HG02763 (cell line): ENCODE measurements at regions not wholly inside any gene's neighbourhood (a gene's known extent, or its start where the extent isn't known, plus 50 kb on each side); places are given as distances from the start of the nearest gene placed in this dataset.

Experiments
- ATAC-seq: cut with Tn5 transposase; IDR thresholded peaks from one replicate; pipeline ENCODE4 v1.9.1; 2021; ENCODE audit warnings: mild to moderate bottlenecking, moderate library complexity; ENCODE audit not compliant: unreplicated experiment

GRCh38 chr1:82445132-82445531 lies 644.4 kb downstream of the ADGRL2 start:
- no peak for ATAC-seq

GRCh38 chr1:82441402-82441801 lies 640.7 kb downstream of the ADGRL2 start:
- ATAC-seq: no peak

GRCh38 chr1:82423174-82423815 lies 622.6 kb downstream of the ADGRL2 start:
- ATAC-seq: no peak

GRCh38 chr1:82421782-82422181 lies 621.0 kb downstream of the ADGRL2 start:
- no peak for ATAC-seq

- no peak for ATAC-seq
Observed at GRCh38 chr1:82420584-82420983, 619.9 kb downstream of the ADGRL2 start.

GRCh38 chr1:82411605-82412004 lies 610.9 kb downstream of the ADGRL2 start:
- ATAC-seq: no peak

- no peak for ATAC-seq
Observed at GRCh38 chr1:82405333-82405732, 604.6 kb downstream of the ADGRL2 start.

GRCh38 chr1:82401116-82401515 lies 600.4 kb downstream of the ADGRL2 start:
- ATAC-seq: no peak

- ATAC-seq: no peak
Observed at GRCh38 chr1:82400521-82400920, 599.8 kb downstream of the ADGRL2 start.

- ATAC-seq: no peak
Observed at GRCh38 chr1:82399093-82399492, 598.4 kb downstream of the ADGRL2 start.

- no peak for ATAC-seq
Observed at GRCh38 chr1:82398357-82398756, 597.6 kb downstream of the ADGRL2 start.

GRCh38 chr1:82395440-82395839 lies 594.7 kb downstream of the ADGRL2 start:
- no peak for ATAC-seq

- no peak for ATAC-seq
Observed at GRCh38 chr1:82392946-82393345, 592.2 kb downstream of the ADGRL2 start.

GRCh38 chr1:82392513-82392912 lies 591.8 kb downstream of the ADGRL2 start:
- no peak for ATAC-seq

- no peak for ATAC-seq
Observed at GRCh38 chr1:82391712-82392111, 591.0 kb downstream of the ADGRL2 start.

GRCh38 chr1:82390627-82391026 lies 589.9 kb downstream of the ADGRL2 start:
- ATAC-seq: no peak

GRCh38 chr1:82388679-82389078 lies 587.9 kb downstream of the ADGRL2 start:
- ATAC-seq: no peak

GRCh38 chr1:82387012-82387366 lies 586.3 kb downstream of the ADGRL2 start:
- ATAC-seq: no peak

- ATAC-seq: no peak
Observed at GRCh38 chr1:82386365-82387011, 585.8 kb downstream of the ADGRL2 start.

- ATAC-seq: no peak
Observed at GRCh38 chr1:82384776-82385175, 584.0 kb downstream of the ADGRL2 start.

GRCh38 chr1:82377201-82377884 lies 576.6 kb downstream of the ADGRL2 start:
- ATAC-seq: no peak

GRCh38 chr1:82373710-82374109 lies 573.0 kb downstream of the ADGRL2 start:
- no peak for ATAC-seq
